Mesendoderm (in vitro differentiated cells): ENCODE measurements at regions not wholly inside any gene's neighbourhood (a gene's known extent, or its start where the extent isn't known, plus 50 kb on each side); places are given as distances from the start of the nearest gene placed in this dataset.

ENCODE experiments used
- DNase-seq: peaks from one replicate; pipeline ENCODE4 v3.0.0; 2013
- H2AK5ac ChIP-seq: 2 replicates; pipeline ENCODE4 v1.6.1; 2013; ENCODE audit warnings: low read length, inconsistent platforms
- H2BK120ac ChIP-seq: 2 replicates; pipeline ENCODE4 v1.6.1; 2013; ENCODE audit warnings: low read depth, mild to moderate bottlenecking, low read length, moderate library complexity, mixed read lengths
- H2BK15ac ChIP-seq: replicated peaks from 2 replicates; pipeline ENCODE4 v1.6.1; 2013; ENCODE audit warnings: low read depth, mild to moderate bottlenecking, moderate library complexity
- H2BK5ac ChIP-seq: 2 replicates; pipeline ENCODE4 v1.6.1; 2013; ENCODE audit warnings: low read length, inconsistent platforms
- H3K18ac ChIP-seq: 2 replicates; pipeline ENCODE4 v1.6.1; 2013; ENCODE audit warnings: mild to moderate bottlenecking, low read length, mixed read lengths
- H3K23ac ChIP-seq: one replicate; pipeline ENCODE4 v1.6.1; 2013; ENCODE audit warnings: low read length
- H3K27ac ChIP-seq: 2 replicates; pipeline ENCODE4 v1.5.1; 2013; ENCODE audit warnings: low read depth, mild to moderate bottlenecking, inconsistent platforms, low read length, moderate library complexity
- H3K27me3 ChIP-seq: 2 replicates; pipeline ENCODE4 v1.6.1; 2013; ENCODE audit warnings: low read length, control low read depth, mild to moderate bottlenecking, inconsistent platforms; ENCODE audit not compliant: insufficient read depth, poor library complexity
- H3K36me3 ChIP-seq: 2 replicates; pipeline ENCODE4 v1.6.1; 2013; ENCODE audit warnings: low read length, inconsistent platforms; ENCODE audit not compliant: control insufficient read depth, insufficient read depth
- H3K4ac ChIP-seq: one replicate; pipeline ENCODE4 v1.6.1; 2013; ENCODE audit warnings: low read depth, mild to moderate bottlenecking, low read length, moderate library complexity
- H3K4me1 ChIP-seq: 2 replicates; pipeline ENCODE4 v1.6.1; 2013; ENCODE audit warnings: low read depth, low read length, inconsistent platforms; ENCODE audit not compliant: control insufficient read depth
- H3K4me2 ChIP-seq: 2 replicates; pipeline ENCODE4 v1.6.1; 2013; ENCODE audit warnings: low read length
- H3K4me3 ChIP-seq: 2 replicates; pipeline ENCODE4 v1.5.1; 2013; ENCODE audit warnings: mild to moderate bottlenecking, low read length
- H3K56ac ChIP-seq: one replicate; pipeline ENCODE4 v1.6.1; 2013; ENCODE audit warnings: low read length
- H3K79me1 ChIP-seq: 2 replicates; pipeline ENCODE4 v1.6.1; 2013; ENCODE audit warnings: low read length, inconsistent platforms
- H3K79me2 ChIP-seq: 2 replicates; pipeline ENCODE4 v1.6.1; 2013; ENCODE audit warnings: mild to moderate bottlenecking, low read length; ENCODE audit not compliant: control insufficient read depth, insufficient read depth
- H3K9ac ChIP-seq: 2 replicates; pipeline ENCODE4 v1.6.1; 2013; ENCODE audit warnings: low read length, inconsistent platforms
- H4K5ac ChIP-seq: one replicate; pipeline ENCODE4 v1.6.1; 2013; ENCODE audit warnings: low read length
- H4K8ac ChIP-seq: one replicate; pipeline ENCODE4 v1.6.1; 2013; ENCODE audit warnings: low read depth, mild to moderate bottlenecking, control low read depth, low read length, moderate library complexity
- WGBS: extraction: QIAGEN DNeasy Blood & Tissue Kit; methylation state at CpG from one replicate; pipeline ENCODE4 v1.1.7; 2013; ENCODE audit warnings: low lambda C conversion rate, missing lambda C conversion rate; ENCODE audit not compliant: insufficient coverage; ENCODE audit errors: extremely low coverage; 5-methylcytosine and 5-hydroxymethylcytosine counted together

- no peak overlapping the region for H3K27ac ChIP-seq
- no peak overlapping the region for H3K56ac ChIP-seq
- H3K18ac ChIP-seq, result no peak overlapping the region
- H3K9ac ChIP-seq, result no peak overlapping the region
- no peak overlapping the region for H4K8ac ChIP-seq
- H3K27me3 ChIP-seq, result no peaks in the 10 kb centered on the region
- no peak overlapping the region for H3K23ac ChIP-seq
- no peaks in the 10 kb centered on the region for H3K4me1 ChIP-seq
- H3K79me1 ChIP-seq, result no peaks in the 10 kb centered on the region
- H3K4ac ChIP-seq, result no peak overlapping the region
- no peak overlapping the region for H2BK5ac ChIP-seq
- no peak overlapping the region for H2BK15ac ChIP-seq
- H4K5ac ChIP-seq, result no peak overlapping the region
- H3K79me2 ChIP-seq, result no peaks in the 10 kb centered on the region
- WGBS, result no CpG with 5 or more reads among the region's 2 CpGs
- H2AK5ac ChIP-seq, result no peak overlapping the region
- no peak overlapping the region for H3K4me3 ChIP-seq
- H2BK120ac ChIP-seq, result no peak overlapping the region
- no peaks in the 10 kb centered on the region for H3K36me3 ChIP-seq
- no peak for DNase-seq
- no peak overlapping the region for H3K4me2 ChIP-seq
Measured at GRCh38 chr6:159429433-159429832, 260.2 kb downstream of the FNDC1 start.

- no peak overlapping the region for H3K56ac ChIP-seq
- no peak overlapping the region for H2BK120ac ChIP-seq
- no peaks in the 10 kb centered on the region for H3K79me2 ChIP-seq
- H3K4ac ChIP-seq, result no peak overlapping the region
- no CpG with 5 or more reads among the region's 3 CpGs for WGBS
- no peaks in the 10 kb centered on the region for H3K36me3 ChIP-seq
- H4K8ac ChIP-seq, result no peak overlapping the region
- no peak for DNase-seq
- no peak overlapping the region for H2AK5ac ChIP-seq
- no peaks in the 10 kb centered on the region for H3K4me1 ChIP-seq
- no peaks in the 10 kb centered on the region for H3K79me1 ChIP-seq
- H2BK5ac ChIP-seq, result no peak overlapping the region
- H3K4me3 ChIP-seq, result no peak overlapping the region
- H3K4me2 ChIP-seq, result no peak overlapping the region
- no peak overlapping the region for H3K9ac ChIP-seq
- no peak overlapping the region for H4K5ac ChIP-seq
- H3K27me3 ChIP-seq, result no peaks in the 10 kb centered on the region
- H3K23ac ChIP-seq, result no peak overlapping the region
- H3K27ac ChIP-seq, result no peak overlapping the region
- no peak overlapping the region for H2BK15ac ChIP-seq
- no peak overlapping the region for H3K18ac ChIP-seq
Measured at GRCh38 chr6:159427771-159428170, 258.6 kb downstream of the FNDC1 start.

GRCh38 chr6:159427335-159427734 is 258.1 kb downstream of the FNDC1 start:
- Histone ChIP-seq H3K36me3 (no peaks in the 10 kb centered on the region), H3K4me3 (no peak overlapping the region), H2AK5ac (no peak overlapping the region), H3K27me3 (no peaks in the 10 kb centered on the region), H3K56ac (no peak overlapping the region), H3K23ac (no peak overlapping the region), H3K79me2 (no peaks in the 10 kb centered on the region), H3K4me1 (no peaks in the 10 kb centered on the region), H3K18ac (no peak overlapping the region), H4K8ac (no peak overlapping the region), H3K4me2 (no peak overlapping the region), H3K4ac (no peak overlapping the region), H3K27ac (no peak overlapping the region), H2BK15ac (no peak overlapping the region), H4K5ac (no peak overlapping the region), H2BK120ac (no peak overlapping the region), H3K9ac (no peak overlapping the region), H3K79me1 (no peaks in the 10 kb centered on the region), H2BK5ac (no peak overlapping the region)
- no peak for DNase-seq
- no CpG with 5 or more reads among the region's 5 CpGs for WGBS

GRCh38 chr6:159425421-159425820 is 256.2 kb downstream of the FNDC1 start:
- WGBS, result no CpG with 5 or more reads among the region's 6 CpGs

GRCh38 chr6:159422041-159422984 is 253.1 kb downstream of the FNDC1 start:
- no peak overlapping the region for H3K4me2 ChIP-seq
- no peaks in the 10 kb centered on the region for H3K27me3 ChIP-seq
- H2BK120ac ChIP-seq, result no peak overlapping the region
- H3K9ac ChIP-seq, result no peak overlapping the region
- H3K79me1 ChIP-seq, result no peaks in the 10 kb centered on the region
- no peak overlapping the region for H3K4ac ChIP-seq
- H3K18ac ChIP-seq, result no peak overlapping the region
- no CpG with 5 or more reads among the region's 20 CpGs for WGBS
- no peak overlapping the region for H3K27ac ChIP-seq
- H2BK15ac ChIP-seq, result no peak overlapping the region
- no peaks in the 10 kb centered on the region for H3K79me2 ChIP-seq
- H3K56ac ChIP-seq, result no peak overlapping the region
- H2BK5ac ChIP-seq, result no peak overlapping the region
- H3K23ac ChIP-seq, result no peak overlapping the region
- no peaks in the 10 kb centered on the region for H3K36me3 ChIP-seq
- H4K5ac ChIP-seq, result no peak overlapping the region
- no peak overlapping the region for H3K4me3 ChIP-seq
- no peak overlapping the region for H2AK5ac ChIP-seq
- DNase-seq, result peak; percentile 10
- H3K4me1 ChIP-seq, result no peaks in the 10 kb centered on the region
- H4K8ac ChIP-seq, result no peak overlapping the region

More at GRCh38 chr6:159425421-159425820, 256.2 kb downstream of the FNDC1 start:
- Histone ChIP-seq H3K27me3 (no peaks in the 10 kb centered on the region), H2BK5ac (no peak overlapping the region), H2AK5ac (no peak overlapping the region), H4K8ac (no peak overlapping the region), H3K79me2 (no peaks in the 10 kb centered on the region), H4K5ac (no peak overlapping the region), H3K56ac (no peak overlapping the region), H3K36me3 (no peaks in the 10 kb centered on the region), H2BK120ac (no peak overlapping the region), H3K18ac (no peak overlapping the region), H3K79me1 (no peaks in the 10 kb centered on the region), H3K4me3 (no peak overlapping the region), H3K4me1 (no peaks in the 10 kb centered on the region), H3K4me2 (no peak overlapping the region), H3K27ac (no peak overlapping the region), H3K23ac (no peak overlapping the region), H2BK15ac (no peak overlapping the region), H3K9ac (no peak overlapping the region), H3K4ac (no peak overlapping the region)
- no peak for DNase-seq
